Mesothelial cell of epicardium (in vitro differentiated cells): ENCODE measurements at regions not wholly inside any gene's neighbourhood (a gene's known extent, or its start where the extent isn't known, plus 50 kb on each side); places are given as distances from the start of the nearest gene placed in this dataset.

Source experiments
- DNase-seq, 2 experiments: peaks; one replicate each; pipeline ENCODE4 v3.0.0; 2021; ENCODE audit warnings: low spot score in 2 of 2; ENCODE audit not compliant: unreplicated experiment in 2 of 2
- H3K27ac Mint-ChIP-seq: 2 replicates; pipeline ENCODE4 v1.8.0; 2021; ENCODE audit warnings: mixed read lengths
- H3K27me3 Mint-ChIP-seq: 2 replicates; pipeline ENCODE4 v1.8.0; 2021; ENCODE audit warnings: low read depth, mixed read lengths
- H3K36me3 Mint-ChIP-seq: 2 replicates; pipeline ENCODE4 v1.8.0; 2021; ENCODE audit warnings: mixed read lengths
- H3K4me1 Mint-ChIP-seq: 2 replicates; pipeline ENCODE4 v1.8.0; 2021; ENCODE audit warnings: mixed read lengths
- H3K4me3 Mint-ChIP-seq: 2 replicates; pipeline ENCODE4 v1.8.0; 2021; ENCODE audit warnings: mild to moderate bottlenecking, moderate library complexity, mixed read lengths
- H3K9me3 Mint-ChIP-seq: 2 replicates; pipeline ENCODE4 v1.8.0; 2021; ENCODE audit warnings: mixed read lengths
- TF ChIP-seq, protein P1 (sequence below): fragments of 200-600 bp; sonication (generic); IDR thresholded peaks from one replicate; pipeline ENCODE4 v1.5.0; 2021; ENCODE audit warnings: antibody characterized with exemption; ENCODE audit not compliant: unreplicated experiment

DNA sequence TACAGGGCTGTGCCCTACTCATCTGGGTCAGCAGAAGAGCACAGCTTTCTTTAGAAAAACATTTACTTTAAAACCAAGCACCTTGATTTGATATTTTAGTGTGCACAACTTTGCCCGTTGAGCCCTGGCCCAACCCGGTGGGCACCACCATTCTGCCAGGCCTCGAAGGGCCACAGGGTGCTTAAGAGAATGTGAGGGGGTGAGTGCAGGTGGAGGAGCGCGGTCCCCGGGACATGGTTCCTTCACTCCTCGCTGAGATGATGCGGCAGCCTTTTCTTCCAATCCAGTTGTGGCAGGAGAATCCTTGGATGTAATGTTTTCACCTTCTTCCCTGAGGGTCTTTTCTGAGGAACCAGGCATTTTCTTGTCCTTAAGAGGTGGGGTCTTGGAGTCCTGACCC, 119.0 kb downstream of the RPIA start:
- H3K9me3 Mint-ChIP-seq = peaks cover 54% of the 10 kb centered on the region
- DNase-seq = no peak

DNA sequence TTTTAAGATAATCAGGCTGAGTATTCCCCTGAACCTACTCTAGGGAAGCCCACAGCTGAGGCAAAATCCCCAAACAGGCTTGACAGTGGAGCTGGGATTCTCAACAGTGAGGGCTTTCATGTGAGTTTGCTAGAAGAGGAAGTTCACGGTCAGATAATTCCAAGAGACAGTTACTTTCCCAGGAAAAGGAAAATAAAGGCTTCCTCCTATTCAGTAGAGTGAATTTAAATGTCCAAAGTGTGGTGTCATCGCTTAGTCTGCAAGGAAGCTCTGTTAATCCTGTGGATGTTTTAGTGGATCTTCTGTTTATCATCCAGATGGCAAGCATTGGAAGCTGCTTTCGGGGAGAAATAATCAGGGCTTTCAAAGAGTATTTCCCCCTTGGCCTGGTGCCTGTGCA, 119.8 kb downstream of the RPIA start:
- H3K4me1 Mint-ChIP-seq = no peaks in the 10 kb centered on the region
- DNase-seq = no peak
- H3K9me3 Mint-ChIP-seq = peaks cover 57% of the 10 kb centered on the region
- H3K27ac Mint-ChIP-seq = no peak overlapping the region
- no peaks in the 10 kb centered on the region for H3K27me3 Mint-ChIP-seq
- H3K4me3 Mint-ChIP-seq = no peak overlapping the region
- no peaks in the 10 kb centered on the region for H3K36me3 Mint-ChIP-seq
- TF ChIP-seq, protein P1, sequence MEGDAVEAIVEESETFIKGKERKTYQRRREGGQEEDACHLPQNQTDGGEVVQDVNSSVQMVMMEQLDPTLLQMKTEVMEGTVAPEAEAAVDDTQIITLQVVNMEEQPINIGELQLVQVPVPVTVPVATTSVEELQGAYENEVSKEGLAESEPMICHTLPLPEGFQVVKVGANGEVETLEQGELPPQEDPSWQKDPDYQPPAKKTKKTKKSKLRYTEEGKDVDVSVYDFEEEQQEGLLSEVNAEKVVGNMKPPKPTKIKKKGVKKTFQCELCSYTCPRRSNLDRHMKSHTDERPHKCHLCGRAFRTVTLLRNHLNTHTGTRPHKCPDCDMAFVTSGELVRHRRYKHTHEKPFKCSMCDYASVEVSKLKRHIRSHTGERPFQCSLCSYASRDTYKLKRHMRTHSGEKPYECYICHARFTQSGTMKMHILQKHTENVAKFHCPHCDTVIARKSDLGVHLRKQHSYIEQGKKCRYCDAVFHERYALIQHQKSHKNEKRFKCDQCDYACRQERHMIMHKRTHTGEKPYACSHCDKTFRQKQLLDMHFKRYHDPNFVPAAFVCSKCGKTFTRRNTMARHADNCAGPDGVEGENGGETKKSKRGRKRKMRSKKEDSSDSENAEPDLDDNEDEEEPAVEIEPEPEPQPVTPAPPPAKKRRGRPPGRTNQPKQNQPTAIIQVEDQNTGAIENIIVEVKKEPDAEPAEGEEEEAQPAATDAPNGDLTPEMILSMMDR = no peak

More for the DNA sequence above, 119.0 kb downstream of the RPIA start:
- H3K36me3 Mint-ChIP-seq = no peaks in the 10 kb centered on the region
- no peaks in the 10 kb centered on the region for H3K27me3 Mint-ChIP-seq
- H3K27ac Mint-ChIP-seq = no peak overlapping the region
- TF ChIP-seq, protein P1 = no peak
- no peaks in the 10 kb centered on the region for H3K4me1 Mint-ChIP-seq
- no peak overlapping the region for H3K4me3 Mint-ChIP-seq

DNA sequence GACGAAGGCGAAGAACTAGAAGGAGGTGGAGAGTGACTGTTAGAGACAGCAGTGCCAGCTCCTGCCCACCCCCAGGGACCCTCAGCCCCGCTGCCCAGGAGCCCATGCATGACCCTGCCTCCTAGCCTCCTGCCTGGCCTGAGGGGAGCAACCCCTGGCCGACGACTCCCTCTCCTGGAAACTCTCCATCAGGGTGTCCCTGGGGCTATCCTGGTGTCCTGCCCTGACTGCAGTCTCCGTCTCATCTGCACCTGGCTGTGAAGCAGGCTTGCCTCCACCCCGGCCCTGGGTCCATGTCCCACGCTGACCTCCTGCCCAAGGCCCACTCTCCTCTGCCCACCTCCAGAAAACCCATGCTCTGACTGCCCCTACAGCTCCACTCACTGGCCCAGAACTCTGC, 120.2 kb downstream of the RPIA start:
- Mint-ChIP-seq H3K9me3 (peaks cover 62% of the 10 kb centered on the region), H3K4me1 (no peaks in the 10 kb centered on the region), H3K4me3 (no peak overlapping the region), H3K27ac (no peak overlapping the region), H3K36me3 (no peaks in the 10 kb centered on the region), H3K27me3 (no peaks in the 10 kb centered on the region)
- TF ChIP-seq, protein P1 = no peak
- no peak for DNase-seq

DNA sequence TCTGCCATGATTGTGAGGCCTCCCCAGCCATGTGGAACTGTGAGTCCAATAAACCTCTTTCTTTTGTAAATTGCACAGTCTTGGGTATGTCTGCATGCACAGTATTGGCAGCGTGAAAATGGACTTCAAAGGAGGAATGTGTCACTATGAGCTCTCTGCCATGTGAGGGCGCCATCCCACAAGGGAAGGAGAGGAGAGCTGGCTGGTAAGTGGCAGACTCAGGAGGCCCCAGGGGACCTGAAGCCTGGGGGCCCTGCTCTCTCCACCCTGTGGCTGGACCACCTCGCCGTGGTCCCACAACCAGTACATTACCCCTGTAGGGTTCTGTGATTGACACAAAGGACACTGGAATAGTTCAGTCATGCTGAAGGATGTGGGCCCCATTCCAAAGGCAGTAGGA, 122.1 kb downstream of the RPIA start:
- no peak overlapping the region for H3K27ac Mint-ChIP-seq
- H3K36me3 Mint-ChIP-seq = no peaks in the 10 kb centered on the region
- peaks cover 71% of the 10 kb centered on the region for H3K9me3 Mint-ChIP-seq
- H3K4me3 Mint-ChIP-seq = no peak overlapping the region
- H3K4me1 Mint-ChIP-seq = no peaks in the 10 kb centered on the region
- no peak for DNase-seq
- TF ChIP-seq, protein P1 = no peak
- H3K27me3 Mint-ChIP-seq = no peaks in the 10 kb centered on the region

DNA sequence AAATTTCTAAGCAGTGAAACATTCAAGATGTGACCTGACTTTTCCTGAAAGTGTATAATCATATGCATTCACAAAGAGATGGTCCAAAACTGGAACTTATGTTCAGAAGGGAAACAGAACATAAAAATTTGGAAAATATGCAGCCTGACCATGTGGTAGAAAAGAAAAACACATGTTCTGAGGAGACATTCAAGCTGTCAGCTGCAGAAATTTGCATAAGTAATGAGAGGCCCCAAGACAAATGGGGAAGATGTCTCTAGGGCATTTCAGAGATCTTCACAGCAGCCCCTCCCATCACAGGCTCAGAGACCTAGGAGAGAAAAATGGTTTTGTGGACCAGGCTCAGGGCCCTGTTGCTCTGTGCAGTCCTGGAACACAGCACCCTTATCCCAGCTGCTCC, 123.8 kb downstream of the RPIA start:
- TF ChIP-seq, protein P1 = no peak
- Mint-ChIP-seq H3K4me1 (no peaks in the 10 kb centered on the region), H3K36me3 (no peaks in the 10 kb centered on the region), H3K27me3 (no peaks in the 10 kb centered on the region), H3K27ac (no peak overlapping the region), H3K4me3 (no peak overlapping the region), H3K9me3 (peaks cover 65% of the 10 kb centered on the region)
- no peak for DNase-seq

DNA sequence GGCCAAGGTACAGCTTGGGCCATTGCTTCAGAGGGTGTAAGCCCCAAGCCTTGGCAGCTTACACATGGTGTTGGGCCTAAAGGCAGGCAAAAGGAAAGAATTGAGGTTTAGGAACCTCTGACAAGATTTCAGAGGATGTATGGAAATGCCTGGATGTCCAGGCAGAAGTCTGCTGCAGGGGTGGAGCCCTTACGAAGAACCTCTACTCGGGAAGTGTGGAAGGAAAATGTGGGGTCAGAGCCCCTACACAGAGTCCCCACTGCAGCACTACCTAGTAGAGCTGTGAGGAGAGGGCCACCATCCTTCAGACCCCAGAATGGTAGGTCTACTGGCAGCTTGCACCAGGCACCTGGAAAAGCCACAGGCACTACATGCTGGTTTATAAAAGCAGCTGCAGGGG, 124.2 kb downstream of the RPIA start:
- Mint-ChIP-seq H3K27ac (no peak overlapping the region), H3K4me1 (no peaks in the 10 kb centered on the region), H3K36me3 (no peaks in the 10 kb centered on the region), H3K9me3 (peaks cover 66% of the 10 kb centered on the region), H3K4me3 (no peak overlapping the region), H3K27me3 (no peaks in the 10 kb centered on the region)
- no peak for DNase-seq
- TF ChIP-seq, protein P1 = no peak
